HUES64 (cell line): ENCODE measurements at regions not wholly inside any gene's neighbourhood (a gene's known extent, or its start where the extent isn't known, plus 50 kb on each side); places are given as distances from the start of the nearest gene placed in this dataset.

ENCODE experiments used
- H3K27ac ChIP-seq: 2 replicates; pipeline ENCODE4 v1.7.0; 2013; ENCODE audit warnings: low read depth, low read length, inconsistent platforms
- H3K27me3 ChIP-seq: 2 replicates; pipeline ENCODE4 v1.6.1; 2013; ENCODE audit warnings: mild to moderate bottlenecking, low read length; ENCODE audit not compliant: insufficient read depth
- H3K36me3 ChIP-seq: 2 replicates; pipeline ENCODE4 v1.6.1; 2013; ENCODE audit warnings: mild to moderate bottlenecking, low read length; ENCODE audit not compliant: insufficient read depth
- H3K4me1 ChIP-seq: 2 replicates; pipeline ENCODE4 v1.6.1; 2013; ENCODE audit warnings: mild to moderate bottlenecking, low read length, moderate library complexity; ENCODE audit not compliant: insufficient read depth
- H3K4me3 ChIP-seq: 2 replicates; pipeline ENCODE4 v1.5.1; 2013; ENCODE audit warnings: mild to moderate bottlenecking, low read length, moderate library complexity
- H3K9ac ChIP-seq: 2 replicates; pipeline ENCODE4 v1.6.1; 2013; ENCODE audit warnings: mild to moderate bottlenecking, low read depth, low read length
- H3K9me3 ChIP-seq: 2 replicates; pipeline ENCODE4 v1.6.1; 2013; ENCODE audit warnings: low read depth, low read length; ENCODE audit not compliant: insufficient read depth
- WGBS: fragments of 150-250, 120-280 bp; methylation state at CpG from one replicate; pipeline ENCODE4 v1.1.7; 2013; ENCODE audit warnings: missing lambda C conversion rate; 5-methylcytosine and 5-hydroxymethylcytosine counted together

DNA sequence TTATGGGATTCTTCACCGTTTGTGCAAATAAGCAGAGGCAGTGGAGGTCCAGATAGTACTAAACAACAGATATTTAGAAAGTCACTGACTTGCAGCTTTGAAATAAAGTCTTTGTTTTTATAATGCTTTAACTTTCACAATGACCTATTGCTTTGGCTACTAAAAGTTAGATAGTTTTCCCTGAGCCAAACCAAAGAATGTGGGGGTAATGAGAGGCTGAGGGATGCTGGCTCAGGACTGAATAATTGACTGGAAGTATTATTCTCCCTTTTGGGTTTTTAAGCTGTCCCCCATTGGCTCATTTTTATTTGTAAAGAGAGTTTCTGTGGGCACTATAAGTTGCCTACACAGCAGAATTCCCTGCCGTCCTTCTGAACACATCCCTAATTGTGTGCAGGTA lies 99.2 kb upstream of the ACTBL2 start:
- H3K9ac ChIP-seq, result no peak overlapping the region
- H3K4me3 ChIP-seq, result no peak overlapping the region
- WGBS, result 96% methylated on average over 2 of the region's 2 CpGs
- no peaks in the 10 kb centered on the region for H3K9me3 ChIP-seq
- no peak overlapping the region for H3K27ac ChIP-seq
- no peaks in the 10 kb centered on the region for H3K27me3 ChIP-seq
- no peaks in the 10 kb centered on the region for H3K4me1 ChIP-seq
- no peaks in the 10 kb centered on the region for H3K36me3 ChIP-seq

DNA sequence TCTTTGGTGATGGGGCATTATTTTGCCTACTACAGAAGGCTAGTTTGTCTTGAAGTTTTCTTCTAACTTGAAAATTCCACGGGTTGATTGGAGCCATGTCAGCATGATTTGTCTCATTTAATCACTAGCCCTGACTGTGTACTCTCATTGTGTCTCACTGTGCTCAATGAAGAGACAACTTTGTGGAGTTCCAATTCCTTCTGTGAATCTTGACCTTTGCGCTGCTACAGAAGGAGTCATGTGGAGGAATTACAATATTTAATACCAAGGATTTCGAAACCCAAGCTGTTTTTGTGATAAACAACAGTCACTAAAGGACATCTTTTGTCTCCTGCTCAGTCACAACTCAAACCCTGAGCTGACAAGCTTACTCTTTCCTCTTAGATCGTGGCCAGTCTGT lies 98.6 kb upstream of the ACTBL2 start:
- Histone ChIP-seq H3K27me3 (no peaks in the 10 kb centered on the region), H3K9me3 (no peaks in the 10 kb centered on the region), H3K36me3 (no peaks in the 10 kb centered on the region), H3K9ac (no peak overlapping the region), H3K27ac (no peak overlapping the region), H3K4me3 (no peak overlapping the region), H3K4me1 (no peaks in the 10 kb centered on the region)
- WGBS, result 73% methylated on average over 4 of the region's 4 CpGs

DNA sequence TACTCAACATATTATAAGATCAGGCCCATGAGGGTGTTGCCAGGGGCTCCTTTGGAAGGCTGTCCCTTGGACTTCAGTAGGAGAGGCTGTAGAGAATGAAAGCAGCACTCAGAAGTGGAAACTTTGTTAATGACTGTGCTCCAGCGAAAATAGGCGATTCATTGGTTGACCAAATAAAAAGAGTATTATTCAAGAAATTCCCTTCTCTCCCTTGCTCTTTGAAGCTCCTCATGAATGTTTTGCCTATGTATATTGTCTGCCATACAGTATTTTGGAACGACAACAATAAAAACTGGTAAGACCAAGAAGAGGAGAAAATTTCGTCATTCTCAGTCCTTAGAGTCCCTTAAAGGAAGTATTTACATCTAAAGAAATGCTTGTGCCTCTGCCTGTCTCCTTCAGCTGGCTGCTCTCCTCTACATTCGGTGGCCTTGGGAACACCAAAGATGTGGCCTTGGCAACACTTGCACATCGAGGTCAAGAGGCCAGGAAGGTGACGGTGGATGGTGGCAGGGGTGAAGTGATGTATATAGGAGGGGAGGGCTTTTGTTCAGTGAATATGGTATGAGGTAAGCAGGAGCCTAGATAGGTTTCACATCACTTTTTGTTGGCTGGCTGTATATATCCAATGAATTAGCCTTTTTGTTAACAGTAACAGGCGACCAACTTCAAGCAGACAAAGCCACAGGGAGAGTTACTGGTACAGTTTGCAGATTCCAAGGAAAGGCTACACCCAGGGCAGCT lies 95.0 kb upstream of the ACTBL2 start:
- Histone ChIP-seq H3K27ac (no peak overlapping the region), H3K4me3 (no peak overlapping the region), H3K9me3 (no peaks in the 10 kb centered on the region), H3K36me3 (no peaks in the 10 kb centered on the region), H3K4me1 (no peaks in the 10 kb centered on the region), H3K27me3 (no peaks in the 10 kb centered on the region), H3K9ac (no peak overlapping the region)
- WGBS, result 93% methylated on average over 8 of the region's 8 CpGs

GRCh38 chr5:57576317-57576716 lies 93.7 kb upstream of the ACTBL2 start:
- H3K4me1 ChIP-seq, result no peaks in the 10 kb centered on the region
- H3K9me3 ChIP-seq, result no peaks in the 10 kb centered on the region
- H3K9ac ChIP-seq, result no peak overlapping the region
- no peaks in the 10 kb centered on the region for H3K27me3 ChIP-seq
- no peak overlapping the region for H3K4me3 ChIP-seq
- H3K27ac ChIP-seq, result no peak overlapping the region
- 93% methylated on average over 6 of the region's 6 CpGs for WGBS
- no peaks in the 10 kb centered on the region for H3K36me3 ChIP-seq

- no peak overlapping the region for H3K27ac ChIP-seq
- no peak overlapping the region for H3K9ac ChIP-seq
Observed at GRCh38 chr5:57575839-57576238, 93.2 kb upstream of the ACTBL2 start.

DNA sequence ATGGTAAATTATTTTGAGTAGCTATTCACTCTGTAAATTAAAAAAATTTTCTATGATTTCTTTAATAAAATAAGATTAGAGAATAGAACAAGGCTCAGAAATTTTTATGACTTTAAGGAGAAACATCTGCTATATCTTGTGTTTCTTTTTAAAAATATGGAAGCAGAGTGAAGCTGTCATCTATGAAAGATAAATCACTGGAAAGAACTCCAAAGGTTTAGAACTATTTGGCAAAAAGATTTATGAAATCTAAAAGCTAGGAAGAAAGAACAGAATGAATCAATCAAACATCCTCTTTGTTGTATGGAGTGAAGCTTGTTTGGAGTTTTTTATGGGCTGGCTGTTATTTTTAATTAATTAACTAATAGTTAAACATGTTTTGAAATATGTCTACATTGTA lies 89.8 kb upstream of the ACTBL2 start:
- no peaks in the 10 kb centered on the region for H3K9me3 ChIP-seq
- H3K36me3 ChIP-seq, result no peaks in the 10 kb centered on the region
- H3K27ac ChIP-seq, result no peak overlapping the region
- no peak overlapping the region for H3K9ac ChIP-seq
- no peaks in the 10 kb centered on the region for H3K4me1 ChIP-seq
- H3K4me3 ChIP-seq, result no peak overlapping the region
- H3K27me3 ChIP-seq, result no peaks in the 10 kb centered on the region

More at GRCh38 chr5:57575839-57576238, 93.2 kb upstream of the ACTBL2 start:
- H3K4me3 ChIP-seq, result no peak overlapping the region
- no peaks in the 10 kb centered on the region for H3K36me3 ChIP-seq
- H3K9me3 ChIP-seq, result no peaks in the 10 kb centered on the region
- no peaks in the 10 kb centered on the region for H3K4me1 ChIP-seq
- no peaks in the 10 kb centered on the region for H3K27me3 ChIP-seq
- WGBS, result 88% methylated on average over 9 of the region's 9 CpGs

DNA sequence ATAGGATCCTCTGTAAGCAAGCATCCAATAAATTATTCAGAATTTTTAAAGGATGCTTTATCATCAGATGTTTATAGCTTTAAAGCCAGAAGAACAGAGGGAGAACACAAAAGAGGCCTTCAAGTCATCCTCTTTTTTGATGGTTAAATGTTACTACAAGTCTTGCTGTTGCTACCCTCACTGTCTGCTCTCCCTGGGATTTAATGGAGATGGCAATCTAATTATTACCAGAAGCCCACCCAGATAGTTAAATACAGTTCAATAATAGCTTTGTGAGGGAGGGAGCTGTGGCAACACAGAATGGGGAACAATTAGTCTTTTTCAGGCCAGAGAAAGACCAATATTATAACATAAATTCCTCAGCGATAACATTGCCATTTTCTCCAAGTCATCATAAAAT lies 87.0 kb upstream of the ACTBL2 start:
- Histone ChIP-seq H3K9ac (no peak overlapping the region), H3K27me3 (no peaks in the 10 kb centered on the region), H3K27ac (no peak overlapping the region), H3K4me1 (peaks cover 3% of the 10 kb centered on the region; the same call in 1 of the 2 replicates), H3K36me3 (no peaks in the 10 kb centered on the region), H3K4me3 (no peak overlapping the region), H3K9me3 (no peaks in the 10 kb centered on the region)
- no CpG with 5 or more reads among the region's 1 CpG for WGBS

GRCh38 chr5:57568136-57568535 lies 85.5 kb upstream of the ACTBL2 start:
- Histone ChIP-seq H3K4me1 (peaks cover 3% of the 10 kb centered on the region; the same call in 1 of the 2 replicates), H3K9me3 (no peaks in the 10 kb centered on the region), H3K27me3 (no peaks in the 10 kb centered on the region), H3K4me3 (no peak overlapping the region), H3K9ac (no peak overlapping the region), H3K27ac (no peak overlapping the region), H3K36me3 (no peaks in the 10 kb centered on the region)
- WGBS, result 100% methylated on average over 1 of the region's 3 CpGs

DNA sequence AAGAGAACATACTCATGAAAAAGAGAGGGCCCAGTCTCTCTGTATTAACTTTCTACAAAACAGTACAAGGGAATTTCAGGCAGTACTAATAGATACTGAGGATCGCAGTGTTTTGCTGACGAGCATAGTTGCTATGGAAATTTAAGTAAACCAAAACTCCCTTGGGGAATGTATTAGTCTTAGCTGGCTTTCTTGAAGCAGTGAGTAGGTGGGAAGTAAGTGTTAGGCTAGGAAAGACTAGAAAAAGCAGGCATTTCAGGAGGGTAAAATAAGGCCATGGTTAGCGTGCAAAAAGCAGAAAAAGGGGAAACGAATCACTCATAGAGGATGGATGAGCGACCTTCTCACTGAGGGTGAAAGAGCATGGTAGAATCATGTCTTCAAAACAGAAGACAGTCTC lies 84.3 kb upstream of the ACTBL2 start:
- H3K27ac ChIP-seq, result no peak overlapping the region
- H3K9ac ChIP-seq, result no peak overlapping the region
- no peaks in the 10 kb centered on the region for H3K36me3 ChIP-seq
- no peak overlapping the region for H3K4me3 ChIP-seq
- no peaks in the 10 kb centered on the region for H3K27me3 ChIP-seq
- H3K4me1 ChIP-seq, result peaks cover 3% of the 10 kb centered on the region; the same call in 1 of the 2 replicates
- H3K9me3 ChIP-seq, result no peaks in the 10 kb centered on the region
- 92% methylated on average over 5 of the region's 5 CpGs for WGBS

DNA sequence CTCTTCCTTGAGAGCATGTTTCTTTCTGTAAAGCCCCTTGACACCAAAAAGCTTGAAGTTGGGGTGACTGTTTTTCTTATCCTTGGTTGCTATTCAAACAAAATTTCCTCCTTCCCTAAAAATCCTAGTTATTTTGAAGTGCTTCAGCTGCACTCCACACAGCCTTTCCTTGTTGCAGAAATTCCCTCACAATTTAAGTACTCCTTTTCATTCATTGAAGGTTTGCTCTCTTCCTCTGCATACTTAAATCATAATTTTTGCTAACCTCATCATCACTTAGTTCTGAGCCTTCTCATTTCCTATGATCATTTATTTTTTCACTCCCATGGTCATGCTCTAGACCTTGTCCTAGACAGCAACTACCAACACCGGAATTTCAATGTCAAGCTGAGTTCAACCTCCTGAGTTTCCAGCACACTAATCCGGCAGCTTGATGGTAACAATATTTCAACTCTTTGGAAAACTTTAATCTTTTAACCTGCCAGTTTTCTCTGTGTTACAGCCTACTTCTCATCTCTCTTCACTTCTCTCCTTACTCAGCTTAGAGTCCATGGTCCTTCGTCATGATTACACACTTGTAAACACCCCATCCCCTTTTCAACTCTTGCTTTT lies 78.7 kb upstream of the ACTBL2 start:
- 94% methylated on average over 3 of the region's 3 CpGs for WGBS
- Histone ChIP-seq H3K4me3 (no peak overlapping the region), H3K27ac (no peak overlapping the region), H3K36me3 (no peaks in the 10 kb centered on the region), H3K27me3 (no peaks in the 10 kb centered on the region), H3K9ac (no peak overlapping the region), H3K9me3 (no peaks in the 10 kb centered on the region), H3K4me1 (no peaks in the 10 kb centered on the region)

GRCh38 chr5:57559110-57559635 lies 76.6 kb upstream of the ACTBL2 start:
- WGBS, result 100% methylated on average over 2 of the region's 3 CpGs
- Histone ChIP-seq H3K4me3 (no peak overlapping the region), H3K27ac (no peak overlapping the region), H3K36me3 (no peaks in the 10 kb centered on the region), H3K9ac (no peak overlapping the region), H3K9me3 (no peaks in the 10 kb centered on the region), H3K4me1 (no peaks in the 10 kb centered on the region), H3K27me3 (no peaks in the 10 kb centered on the region)
